Stimulated activated memory B cell treated with anti-CD40 and anti-IgM and Interleukin-4, amounts not matched to agents 10 μg/mL and 1 μg/mL and 100 μg/mL, for 72 hours (primary cell): ENCODE measurements at regions not wholly inside any gene's neighbourhood (a gene's known extent, or its start where the extent isn't known, plus 50 kb on each side); places are given as distances from the start of the nearest gene placed in this dataset.
"Not testable (repeated sequence)": the region's sequence is repeated elsewhere in the genome, so short reads cannot be mapped to it uniquely, and the experiment has no call there.

Experiments
- ATAC-seq: fragments of 150-1000 bp; cut with Tn5 transposase; 2 replicates; pipeline ENCODE4 v1.10.0; 2021
- H3K27ac Mint-ChIP-seq: one replicate; pipeline ENCODE4 v1.8.0; 2022; ENCODE audit warnings: mild to moderate bottlenecking, mixed read lengths
- H3K27me3 Mint-ChIP-seq: one replicate; pipeline ENCODE4 v1.8.0; 2022; ENCODE audit warnings: mixed read lengths
- H3K36me3 Mint-ChIP-seq: one replicate; pipeline ENCODE4 v1.8.0; 2022; ENCODE audit warnings: mixed read lengths
- H3K4me1 Mint-ChIP-seq: one replicate; pipeline ENCODE4 v1.8.0; 2022; ENCODE audit warnings: mixed read lengths
- H3K4me3 Mint-ChIP-seq: one replicate; pipeline ENCODE4 v1.8.0; 2022; ENCODE audit warnings: mild to moderate bottlenecking, moderate library complexity, mixed read lengths
- H3K9me3 Mint-ChIP-seq: one replicate; pipeline ENCODE4 v1.8.0; 2022; ENCODE audit warnings: mixed read lengths

- H3K4me1 Mint-ChIP-seq = no peaks in the 10 kb centered on the region
- H3K36me3 Mint-ChIP-seq = no peaks in the 10 kb centered on the region
- no peak overlapping the region for H3K27ac Mint-ChIP-seq
- H3K4me3 Mint-ChIP-seq = no peak overlapping the region
- H3K27me3 Mint-ChIP-seq = no peaks in the 10 kb centered on the region
- no peak for ATAC-seq
- peaks cover 14% of the 10 kb centered on the region for H3K9me3 Mint-ChIP-seq
Measured at GRCh38 chr3:5694266-5694665, 506.8 kb downstream of the EDEM1 start.

- no peaks in the 10 kb centered on the region for H3K4me1 Mint-ChIP-seq
- H3K4me3 Mint-ChIP-seq = no peak overlapping the region
- H3K27me3 Mint-ChIP-seq = no peaks in the 10 kb centered on the region
- no peak for ATAC-seq
- no peaks in the 10 kb centered on the region for H3K9me3 Mint-ChIP-seq
- H3K27ac Mint-ChIP-seq = no peak overlapping the region
- H3K36me3 Mint-ChIP-seq = no peaks in the 10 kb centered on the region
Measured at GRCh38 chr3:5698851-5699250, 511.3 kb downstream of the EDEM1 start.

- Mint-ChIP-seq H3K36me3 (no peaks in the 10 kb centered on the region), H3K9me3 (no peaks in the 10 kb centered on the region), H3K4me1 (no peaks in the 10 kb centered on the region), H3K27ac (no peak overlapping the region), H3K27me3 (no peaks in the 10 kb centered on the region), H3K4me3 (no peak overlapping the region)
- no peak for ATAC-seq
Measured at GRCh38 chr3:5699313-5699712, 511.8 kb downstream of the EDEM1 start.

GRCh38 chr3:5699811-5700210 is 512.3 kb downstream of the EDEM1 start:
- Mint-ChIP-seq H3K36me3 (no peaks in the 10 kb centered on the region), H3K27ac (no peak overlapping the region), H3K9me3 (no peaks in the 10 kb centered on the region), H3K4me1 (no peaks in the 10 kb centered on the region), H3K27me3 (no peaks in the 10 kb centered on the region), H3K4me3 (no peak overlapping the region)
- ATAC-seq = no peak

- ATAC-seq, H3K27me3 Mint-ChIP-seq, H3K36me3 Mint-ChIP-seq, H3K27ac Mint-ChIP-seq, H3K9me3 Mint-ChIP-seq, H3K4me1 Mint-ChIP-seq, H3K4me3 Mint-ChIP-seq: not testable (repeated sequence)
Measured at GRCh38 chr3:5701005-5701404, 513.5 kb downstream of the EDEM1 start.

GRCh38 chr3:5707794-5708193 is 520.3 kb downstream of the EDEM1 start:
- Mint-ChIP-seq H3K4me1 (no peaks in the 10 kb centered on the region), H3K27me3 (no peaks in the 10 kb centered on the region), H3K36me3 (no peaks in the 10 kb centered on the region), H3K4me3 (no peak overlapping the region), H3K27ac (no peak overlapping the region), H3K9me3 (peaks cover 5% of the 10 kb centered on the region)
- no peak for ATAC-seq

GRCh38 chr3:5709714-5710113 is 522.2 kb downstream of the EDEM1 start:
- Mint-ChIP-seq H3K27me3 (no peaks in the 10 kb centered on the region), H3K9me3 (peaks cover 5% of the 10 kb centered on the region), H3K4me1 (no peaks in the 10 kb centered on the region), H3K27ac (no peak overlapping the region), H3K4me3 (no peak overlapping the region), H3K36me3 (no peaks in the 10 kb centered on the region)
- no peak for ATAC-seq

- Mint-ChIP-seq H3K27ac (no peak overlapping the region), H3K27me3 (no peaks in the 10 kb centered on the region), H3K4me1 (no peaks in the 10 kb centered on the region), H3K9me3 (peaks cover 4% of the 10 kb centered on the region), H3K36me3 (no peaks in the 10 kb centered on the region), H3K4me3 (no peak overlapping the region)
- ATAC-seq = no peak
Measured at GRCh38 chr3:5710718-5711117, 523.2 kb downstream of the EDEM1 start.

GRCh38 chr3:5717254-5717653 is 529.7 kb downstream of the EDEM1 start:
- Mint-ChIP-seq H3K4me3 (no peak overlapping the region), H3K27ac (no peak overlapping the region), H3K36me3 (no peaks in the 10 kb centered on the region), H3K9me3 (peaks cover 5% of the 10 kb centered on the region), H3K27me3 (peaks cover 22% of the 10 kb centered on the region), H3K4me1 (no peaks in the 10 kb centered on the region)
- ATAC-seq = no peak

GRCh38 chr3:5719668-5720067 is 532.2 kb downstream of the EDEM1 start:
- H3K27ac Mint-ChIP-seq, H3K9me3 Mint-ChIP-seq, H3K4me3 Mint-ChIP-seq, ATAC-seq, H3K4me1 Mint-ChIP-seq, H3K36me3 Mint-ChIP-seq: not testable (repeated sequence)
- peaks cover 22% of the 10 kb centered on the region for H3K27me3 Mint-ChIP-seq

- Mint-ChIP-seq H3K27me3 (peaks cover 8% of the 10 kb centered on the region), H3K4me3 (no peak overlapping the region), H3K9me3 (no peaks in the 10 kb centered on the region), H3K4me1 (no peaks in the 10 kb centered on the region), H3K36me3 (no peaks in the 10 kb centered on the region), H3K27ac (no peak overlapping the region)
- no peak for ATAC-seq
Measured at GRCh38 chr3:5725801-5726200, 538.3 kb downstream of the EDEM1 start.

- no peak overlapping the region for H3K4me3 Mint-ChIP-seq
- no peak overlapping the region for H3K27ac Mint-ChIP-seq
- H3K9me3 Mint-ChIP-seq = no peaks in the 10 kb centered on the region
- H3K27me3 Mint-ChIP-seq = peaks cover under 1% of the 10 kb centered on the region
- H3K4me1 Mint-ChIP-seq = no peaks in the 10 kb centered on the region
- ATAC-seq = no peak
- no peaks in the 10 kb centered on the region for H3K36me3 Mint-ChIP-seq
Measured at GRCh38 chr3:5726621-5727020, 539.1 kb downstream of the EDEM1 start.

GRCh38 chr3:5727743-5728484 is 540.4 kb downstream of the EDEM1 start:
- no peaks in the 10 kb centered on the region for H3K4me1 Mint-ChIP-seq
- H3K27me3 Mint-ChIP-seq = no peaks in the 10 kb centered on the region
- H3K27ac Mint-ChIP-seq = no peak overlapping the region
- no peaks in the 10 kb centered on the region for H3K9me3 Mint-ChIP-seq
- ATAC-seq = no peak
- no peaks in the 10 kb centered on the region for H3K36me3 Mint-ChIP-seq
- no peak overlapping the region for H3K4me3 Mint-ChIP-seq

GRCh38 chr3:5729852-5730251 is 542.3 kb downstream of the EDEM1 start:
- H3K27ac Mint-ChIP-seq = no peak overlapping the region
- no peaks in the 10 kb centered on the region for H3K27me3 Mint-ChIP-seq
- no peak for ATAC-seq
- H3K4me1 Mint-ChIP-seq = no peaks in the 10 kb centered on the region
- H3K36me3 Mint-ChIP-seq = no peaks in the 10 kb centered on the region
- no peak overlapping the region for H3K4me3 Mint-ChIP-seq
- H3K9me3 Mint-ChIP-seq = no peaks in the 10 kb centered on the region

GRCh38 chr3:5731100-5731499 is 543.6 kb downstream of the EDEM1 start:
- H3K36me3 Mint-ChIP-seq = no peaks in the 10 kb centered on the region
- ATAC-seq = no peak
- H3K27me3 Mint-ChIP-seq = no peaks in the 10 kb centered on the region
- no peaks in the 10 kb centered on the region for H3K9me3 Mint-ChIP-seq
- no peak overlapping the region for H3K4me3 Mint-ChIP-seq
- H3K4me1 Mint-ChIP-seq = no peaks in the 10 kb centered on the region
- no peak overlapping the region for H3K27ac Mint-ChIP-seq

GRCh38 chr3:5732081-5732480 is 544.6 kb downstream of the EDEM1 start:
- Mint-ChIP-seq H3K4me3 (no peak overlapping the region), H3K27me3 (no peaks in the 10 kb centered on the region), H3K36me3 (no peaks in the 10 kb centered on the region), H3K27ac (no peak overlapping the region), H3K9me3 (no peaks in the 10 kb centered on the region), H3K4me1 (no peaks in the 10 kb centered on the region)
- no peak for ATAC-seq

- Mint-ChIP-seq H3K27ac (no peak overlapping the region), H3K4me1 (no peaks in the 10 kb centered on the region), H3K4me3 (no peak overlapping the region), H3K36me3 (no peaks in the 10 kb centered on the region), H3K9me3 (peaks cover 3% of the 10 kb centered on the region), H3K27me3 (no peaks in the 10 kb centered on the region)
- no peak for ATAC-seq
Measured at GRCh38 chr3:5733995-5734394, 546.5 kb downstream of the EDEM1 start.
